ENCODE measurements at regions not wholly inside any gene's neighbourhood (a gene's known extent, or its start where the extent isn't known, plus 50 kb on each side); places are given as distances from the start of the nearest gene placed in this dataset.

DNA sequence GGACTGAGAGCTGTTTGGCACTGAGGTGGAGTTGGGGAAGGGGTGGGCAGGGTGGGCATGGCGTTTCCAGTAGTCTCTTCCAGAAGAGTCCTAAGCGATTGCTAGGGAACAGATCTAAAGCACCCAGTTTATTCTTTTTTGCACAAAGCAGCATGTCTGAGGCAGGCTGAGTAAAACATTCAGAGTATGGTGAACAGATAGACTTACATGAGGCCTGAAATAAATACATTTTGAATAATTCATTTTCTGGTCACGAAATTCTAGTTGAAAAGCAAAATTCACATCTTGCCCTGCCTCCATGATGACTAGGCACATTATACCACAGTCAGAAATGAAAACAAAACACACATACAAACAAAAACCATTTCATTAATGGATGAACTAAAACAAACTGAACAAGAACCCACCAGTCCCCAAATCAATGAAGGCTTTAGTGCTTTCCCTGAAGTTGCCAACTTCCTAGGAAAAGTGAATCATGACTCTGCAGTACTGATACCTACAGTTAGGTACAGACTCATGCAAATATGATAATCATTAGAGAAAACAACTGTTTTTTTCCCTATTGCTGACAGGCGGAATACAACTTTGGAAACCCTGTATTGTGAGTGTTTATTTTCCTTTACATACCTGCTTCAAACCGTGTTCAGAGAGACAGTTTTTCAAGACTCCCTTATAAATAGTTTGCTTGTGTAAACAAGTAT lies 702.9 kb upstream of the POU3F2 start:
- H3K4me3 ChIP-seq (ENCODE audit: low read depth, low read length) = no peak overlapping the region
- TF ChIP-seq, protein P1, sequence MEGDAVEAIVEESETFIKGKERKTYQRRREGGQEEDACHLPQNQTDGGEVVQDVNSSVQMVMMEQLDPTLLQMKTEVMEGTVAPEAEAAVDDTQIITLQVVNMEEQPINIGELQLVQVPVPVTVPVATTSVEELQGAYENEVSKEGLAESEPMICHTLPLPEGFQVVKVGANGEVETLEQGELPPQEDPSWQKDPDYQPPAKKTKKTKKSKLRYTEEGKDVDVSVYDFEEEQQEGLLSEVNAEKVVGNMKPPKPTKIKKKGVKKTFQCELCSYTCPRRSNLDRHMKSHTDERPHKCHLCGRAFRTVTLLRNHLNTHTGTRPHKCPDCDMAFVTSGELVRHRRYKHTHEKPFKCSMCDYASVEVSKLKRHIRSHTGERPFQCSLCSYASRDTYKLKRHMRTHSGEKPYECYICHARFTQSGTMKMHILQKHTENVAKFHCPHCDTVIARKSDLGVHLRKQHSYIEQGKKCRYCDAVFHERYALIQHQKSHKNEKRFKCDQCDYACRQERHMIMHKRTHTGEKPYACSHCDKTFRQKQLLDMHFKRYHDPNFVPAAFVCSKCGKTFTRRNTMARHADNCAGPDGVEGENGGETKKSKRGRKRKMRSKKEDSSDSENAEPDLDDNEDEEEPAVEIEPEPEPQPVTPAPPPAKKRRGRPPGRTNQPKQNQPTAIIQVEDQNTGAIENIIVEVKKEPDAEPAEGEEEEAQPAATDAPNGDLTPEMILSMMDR (IDR thresholded peaks at IDR 0.05; ENCODE audit: low read depth, low read length) = no peak

DNA sequence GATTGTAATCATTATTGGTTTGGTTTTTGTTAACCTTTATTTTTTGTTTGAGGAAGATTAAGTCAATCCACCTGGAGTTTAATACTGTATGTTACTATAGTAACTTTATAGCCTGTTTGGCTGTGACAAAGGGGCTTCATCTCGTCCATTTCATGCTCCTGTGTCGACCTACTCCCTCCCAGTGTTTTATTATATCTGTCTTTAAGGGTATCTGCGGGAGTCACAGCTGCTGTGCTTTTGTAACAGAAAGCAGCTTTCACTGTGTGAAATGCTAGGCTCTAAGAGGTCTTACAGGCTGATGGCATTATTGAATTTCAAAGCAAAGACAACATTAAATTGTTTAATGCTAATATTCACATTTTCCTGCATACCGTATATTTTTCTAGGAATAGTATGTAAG lies 698.0 kb upstream of the POU3F2 start:
- H3K4me3 ChIP-seq (ENCODE audit: low read depth, low read length) = no peak overlapping the region
- TF ChIP-seq, protein P1 (IDR thresholded peaks at IDR 0.05; ENCODE audit: low read depth, low read length) = no peak

DNA sequence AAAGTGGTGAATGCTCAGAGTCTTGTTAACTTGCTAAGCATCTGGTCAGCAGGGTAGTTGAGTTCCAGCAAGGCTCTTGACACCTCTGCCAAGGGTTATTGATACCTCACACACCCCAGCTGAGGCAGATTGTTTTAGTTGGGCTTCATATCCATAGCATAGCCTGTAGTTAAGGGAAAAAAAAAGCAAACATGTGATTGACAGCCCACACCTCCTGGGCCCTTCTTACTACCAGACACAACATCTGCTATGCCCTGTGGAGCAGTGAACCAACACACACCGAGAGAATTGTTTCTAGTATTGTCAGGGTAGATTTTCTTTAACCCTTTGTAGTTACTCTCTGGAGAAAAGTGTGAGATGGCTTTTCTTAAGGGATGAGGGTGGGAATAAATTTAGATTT lies 697.0 kb upstream of the POU3F2 start:
- H3K4me3 ChIP-seq (ENCODE audit: low read depth, low read length) = no peak overlapping the region
- TF ChIP-seq, protein P1 (IDR thresholded peaks at IDR 0.05; ENCODE audit: low read depth, low read length) = no peak

DNA sequence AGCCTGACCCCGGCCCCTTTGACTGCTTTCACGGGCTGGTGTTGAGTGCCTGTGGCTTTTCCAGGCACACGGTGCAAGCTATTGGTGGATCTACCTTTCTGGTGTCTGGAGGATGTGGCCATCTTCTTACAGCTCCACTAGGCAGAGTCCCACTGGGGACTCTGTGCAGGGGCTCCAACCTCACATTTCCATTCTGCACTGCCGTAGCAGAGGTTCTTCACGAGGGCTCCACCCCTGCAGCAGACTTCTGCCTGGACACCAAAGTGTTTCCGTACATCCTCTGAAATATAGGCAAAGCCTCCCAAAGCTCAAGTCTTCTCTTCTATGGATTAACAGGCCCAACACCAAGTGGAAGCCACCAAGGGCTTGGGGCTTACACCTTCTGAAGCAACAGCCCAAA lies 691.5 kb upstream of the POU3F2 start:
- H3K4me3 ChIP-seq (ENCODE audit: low read depth, low read length) = no peak overlapping the region
- TF ChIP-seq, protein P1 (IDR thresholded peaks at IDR 0.05; ENCODE audit: low read depth, low read length) = no peak

DNA sequence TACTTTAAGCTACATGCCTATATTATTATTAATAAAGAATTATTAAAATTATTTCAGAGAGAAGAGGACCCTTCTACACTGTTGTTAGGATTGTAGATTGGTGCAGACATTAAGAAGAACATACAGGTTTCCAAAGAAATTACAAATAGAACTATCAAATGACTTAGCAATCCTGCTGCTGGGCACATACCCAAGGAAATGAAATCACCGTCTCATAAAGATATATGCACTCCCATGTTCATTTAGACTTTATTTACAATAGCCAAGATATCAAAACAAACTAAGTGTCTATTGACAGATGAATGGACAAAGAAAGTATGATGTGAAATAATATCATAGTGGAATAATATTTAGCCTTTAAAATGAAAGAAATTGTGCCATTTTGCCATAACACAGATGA lies 687.7 kb upstream of the POU3F2 start:
- TF ChIP-seq, protein P1 (IDR thresholded peaks at IDR 0.05; ENCODE audit: low read depth, low read length) = no peak
- H3K4me3 ChIP-seq (ENCODE audit: low read depth, low read length) = no peak overlapping the region

DNA sequence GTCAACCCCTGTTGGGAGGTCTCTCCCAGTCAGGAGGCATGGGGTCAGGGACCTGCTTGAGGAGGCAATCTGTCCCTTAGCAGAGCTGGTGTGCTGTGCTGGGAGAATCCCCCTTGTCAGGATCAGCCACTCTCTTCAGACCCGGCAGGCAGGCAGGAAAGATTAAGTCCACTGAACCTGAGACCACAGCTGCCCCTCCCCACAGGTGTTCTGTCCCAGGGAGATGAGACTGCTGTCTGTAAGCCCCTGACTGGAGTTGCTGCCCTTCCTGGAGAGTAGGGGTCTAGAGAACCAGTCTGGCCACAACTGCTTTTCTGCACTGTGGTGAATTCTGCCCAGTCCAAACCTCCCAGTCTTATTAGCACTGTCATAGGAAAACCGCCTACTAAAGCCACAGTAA lies 677.8 kb upstream of the POU3F2 start:
- TF ChIP-seq, protein P1 (IDR thresholded peaks at IDR 0.05; ENCODE audit: low read depth, low read length) = no peak
- H3K4me3 ChIP-seq (ENCODE audit: low read depth, low read length) = no peak overlapping the region

DNA sequence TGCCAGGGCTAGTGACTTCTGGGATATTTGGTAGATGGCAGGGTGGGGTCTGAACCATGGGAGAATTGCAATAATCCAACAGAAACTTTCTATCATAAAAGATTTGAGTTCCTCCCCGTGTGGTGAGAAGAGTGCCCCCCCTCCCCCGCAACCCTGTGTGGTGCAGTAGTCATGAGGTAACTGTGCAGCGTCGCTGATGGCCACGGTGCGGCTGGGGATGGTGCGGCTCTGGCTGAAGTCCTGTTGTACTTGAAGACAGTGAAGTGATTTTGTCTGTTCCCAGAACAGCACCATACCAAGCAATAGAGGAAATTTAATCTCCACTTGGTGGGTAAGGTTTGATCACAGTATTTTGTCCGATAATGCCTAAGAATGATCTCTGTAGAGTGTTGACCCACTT lies 654.8 kb upstream of the POU3F2 start:
- H3K4me3 ChIP-seq (ENCODE audit: low read depth, low read length) = no peak overlapping the region
- TF ChIP-seq, protein P1 (IDR thresholded peaks at IDR 0.05; ENCODE audit: low read depth, low read length) = no peak

All from WI38 (cell line).